Upper lobe of left lung (tissue), 6 donors: ENCODE measurements at regions not wholly inside any gene's neighbourhood (a gene's known extent, or its start where the extent isn't known, plus 50 kb on each side); places are given as distances from the start of the nearest gene placed in this dataset.
A peak's percentile ranks its signal among the peaks of the same experiment; 100 is the strongest.
"Not testable (repeated sequence)": the region's sequence is repeated elsewhere in the genome, so short reads cannot be mapped to it uniquely, and the experiment has no call there.

Experiments
- ATAC-seq, 2 donors: fragments of 200-7000 bp; cut with Tn5 transposase; one replicate each; pipeline ENCODE4 v1.9.1; 2022; ENCODE audit warnings: mild to moderate bottlenecking in 2 of 2, moderate library complexity in 2 of 2; ENCODE audit not compliant: low FRiP score in 2 of 2
- DNase-seq, 2 donors: peaks; one replicate each; pipeline ENCODE4 v3.0.0-alpha.2; 2019 to 2020
- H3K27ac ChIP-seq, 4 donors: fragments of 200-600 bp; sonication (generic); one replicate each; pipeline ENCODE4 v1.5.1; 2016 to 2019
- H3K27me3 ChIP-seq, 4 donors: fragments of 200-600 bp; sonication (generic); one replicate each; pipeline ENCODE4 v1.5.1; 2017 to 2019
- H3K36me3 ChIP-seq, 4 donors: fragments of 200-600 bp; sonication (generic); one replicate each; pipeline ENCODE4 v1.5.1; 2016 to 2019
- H3K4me1 ChIP-seq, 4 donors: fragments of 200-600 bp; sonication (generic); one replicate each; pipeline ENCODE4 v1.5.1; 2018 to 2019
- H3K4me3 ChIP-seq, 4 donors: fragments of 200-600 bp; sonication (generic); one replicate each; pipeline ENCODE4 v1.5.1; 2017 to 2019; ENCODE audit warnings: mild to moderate bottlenecking in 2 of 4, moderate library complexity in 1 of 4
- H3K9me3 ChIP-seq, 4 donors: fragments of 200-600 bp; sonication (generic); one replicate each; pipeline ENCODE4 v1.5.1; 2018 to 2019
- EP300 ChIP-seq, 4 donors: sonication (generic); formaldehyde crosslinking; IDR thresholded peaks; one replicate each; pipeline ENCODE4 v1.5.1; 2017; ENCODE audit warnings: antibody characterized with exemption in 4 of 4, control low read depth in 2 of 4
- POLR2A ChIP-seq, 4 donors: fragments of 450-650 bp; IDR thresholded peaks; one replicate each; pipeline ENCODE4 v1.5.1; 2016 to 2017; ENCODE audit warnings: antibody characterized with exemption in 4 of 4, mild to moderate bottlenecking in 2 of 4
- POLR2AphosphoS5 ChIP-seq, 2 donors: sonication (generic); formaldehyde crosslinking; IDR thresholded peaks; one replicate each; pipeline ENCODE4 v1.5.1; 2017; ENCODE audit warnings: antibody characterized with exemption in 2 of 2
- WGBS, 2 donors: methylation state at CpG; one replicate each; pipeline ENCODE4 v1.1.5; 2017 to 2018; 5-methylcytosine and 5-hydroxymethylcytosine counted together
- TF ChIP-seq, protein P1 (sequence below), 6 experiments: fragments of 450-650 bp in 4 of 6; fragments of 200-600 bp in 2 of 6; sonication (generic) in 2 of 6; IDR thresholded peaks; one replicate each; pipeline ENCODE4 v1.5.1; 2016 to 2019; ENCODE audit warnings: antibody characterized with exemption in 6 of 6
- donor health status: DM: no; HTN: no; CAD: no; lungs with moderate emphysema.
- donor health status: DM: no; HTN: yes; CAD: no; lungs with severe emphysema.

DNA sequence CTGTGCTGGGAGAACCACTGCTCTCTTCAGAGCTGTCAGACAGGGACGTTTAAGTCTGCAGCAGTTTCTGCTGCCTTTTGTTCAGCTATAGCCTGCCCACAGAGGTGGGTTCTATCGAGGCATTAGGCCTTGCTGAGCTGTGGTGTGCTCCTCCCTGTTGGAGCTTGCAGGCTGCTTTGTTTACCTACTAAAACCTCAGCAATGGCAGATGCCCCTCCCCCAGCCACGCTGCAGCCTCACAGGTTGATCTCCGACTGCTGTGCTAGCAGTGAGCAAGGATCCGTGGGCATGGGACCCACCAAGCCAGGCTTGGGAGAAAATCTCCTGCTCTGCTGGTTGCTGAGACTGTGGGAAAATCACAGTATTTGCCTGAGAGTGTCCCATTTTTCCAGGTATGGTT, 133.8 kb upstream of the UBQLN2 start:
- TF ChIP-seq EP300 (IDR thresholded peaks at IDR 0.05) (no peak), POLR2AphosphoS5 (IDR thresholded peaks at IDR 0.05) (no peak), POLR2A (IDR thresholded peaks at IDR 0.05) (no peak)
- TF ChIP-seq, protein P1, sequence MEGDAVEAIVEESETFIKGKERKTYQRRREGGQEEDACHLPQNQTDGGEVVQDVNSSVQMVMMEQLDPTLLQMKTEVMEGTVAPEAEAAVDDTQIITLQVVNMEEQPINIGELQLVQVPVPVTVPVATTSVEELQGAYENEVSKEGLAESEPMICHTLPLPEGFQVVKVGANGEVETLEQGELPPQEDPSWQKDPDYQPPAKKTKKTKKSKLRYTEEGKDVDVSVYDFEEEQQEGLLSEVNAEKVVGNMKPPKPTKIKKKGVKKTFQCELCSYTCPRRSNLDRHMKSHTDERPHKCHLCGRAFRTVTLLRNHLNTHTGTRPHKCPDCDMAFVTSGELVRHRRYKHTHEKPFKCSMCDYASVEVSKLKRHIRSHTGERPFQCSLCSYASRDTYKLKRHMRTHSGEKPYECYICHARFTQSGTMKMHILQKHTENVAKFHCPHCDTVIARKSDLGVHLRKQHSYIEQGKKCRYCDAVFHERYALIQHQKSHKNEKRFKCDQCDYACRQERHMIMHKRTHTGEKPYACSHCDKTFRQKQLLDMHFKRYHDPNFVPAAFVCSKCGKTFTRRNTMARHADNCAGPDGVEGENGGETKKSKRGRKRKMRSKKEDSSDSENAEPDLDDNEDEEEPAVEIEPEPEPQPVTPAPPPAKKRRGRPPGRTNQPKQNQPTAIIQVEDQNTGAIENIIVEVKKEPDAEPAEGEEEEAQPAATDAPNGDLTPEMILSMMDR (IDR thresholded peaks at IDR 0.05) = no peak
- H3K36me3 ChIP-seq = no peaks in the 10 kb centered on the region
- WGBS, 2 donors = 36% methylated on average over 5 of the region's 5 CpGs; no CpG with 5 or more reads in 1 of the 2 donors
- DNase-seq (no peak), ATAC-seq (no peak)
- no peaks in the 10 kb centered on the region for H3K27me3 ChIP-seq
- no peaks in the 10 kb centered on the region for H3K4me1 ChIP-seq
- H3K4me3 ChIP-seq = no peak overlapping the region
- no peak overlapping the region for H3K27ac ChIP-seq
- no peaks in the 10 kb centered on the region for H3K9me3 ChIP-seq

DNA sequence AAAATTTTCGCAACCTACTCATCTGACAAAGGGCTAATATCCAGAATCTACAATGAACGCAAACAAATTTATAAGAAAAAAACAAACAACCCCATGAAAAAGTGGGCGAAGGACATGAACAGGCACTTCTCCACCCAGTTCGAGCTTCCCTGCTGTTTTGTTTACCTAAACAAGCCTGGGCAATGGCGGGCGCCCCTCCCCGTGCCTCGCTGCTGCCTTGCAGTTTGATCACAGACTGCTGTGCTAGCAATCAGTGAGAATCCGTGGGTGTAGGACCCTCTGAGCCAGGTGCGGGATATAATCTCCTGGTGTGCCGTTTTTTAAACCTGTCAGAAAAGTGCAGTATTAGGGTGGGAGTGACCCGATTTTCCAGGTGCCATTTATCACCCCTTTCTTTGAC, 111.4 kb upstream of the UBQLN2 start:
- peak in 1 of 2 donors; percentile 27 for DNase-seq

DNA sequence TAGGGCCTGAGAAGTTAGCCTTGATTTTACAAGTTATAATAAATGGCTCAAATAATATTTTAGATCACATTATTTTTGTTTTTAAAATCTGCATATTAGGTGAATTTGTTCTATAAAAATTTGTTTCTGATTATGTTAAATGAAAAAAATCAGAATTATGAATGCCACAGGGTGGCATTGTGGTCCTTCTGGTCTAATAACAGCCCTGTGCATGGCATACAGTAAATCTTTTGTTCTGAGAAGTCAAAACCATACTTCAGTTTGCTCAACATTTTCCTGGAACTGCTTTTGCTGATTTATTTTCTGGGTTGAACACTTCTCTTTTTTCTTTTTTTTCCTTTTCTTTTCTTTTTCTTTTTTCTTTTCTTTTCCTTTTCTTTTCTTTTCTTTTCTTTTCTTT, 101.0 kb upstream of the UBQLN2 start:
- no peak for DNase-seq
- Histone ChIP-seq H3K9me3 (peaks cover 0 to 8% (median 0%) of the 10 kb centered on the region in 4 donors), H3K4me3 (no peak overlapping the region), H3K27me3 (no peaks in the 10 kb centered on the region), H3K4me1 (no peaks in the 10 kb centered on the region), H3K36me3 (no peaks in the 10 kb centered on the region), H3K27ac (no peak overlapping the region)
- TF ChIP-seq POLR2AphosphoS5 (IDR thresholded peaks at IDR 0.05) = no peak
- no peak for TF ChIP-seq EP300 (IDR thresholded peaks at IDR 0.05)
- TF ChIP-seq, protein P1 (IDR thresholded peaks at IDR 0.05) = peak in 1 of 6 experiments; percentile 9
- ATAC-seq = no peak

More for the DNA sequence above, 111.4 kb upstream of the UBQLN2 start:
- H3K27me3 ChIP-seq, H3K27ac ChIP-seq, H3K4me1 ChIP-seq, H3K36me3 ChIP-seq, H3K4me3 ChIP-seq, ATAC-seq: not testable (repeated sequence)
- H3K9me3 ChIP-seq = peaks cover 0 to 11% (median 0%) of the 10 kb centered on the region in 4 donors
- WGBS, 2 donors = 84 to 90% methylated on average over 7 to 12 of the region's 12 CpGs

DNA sequence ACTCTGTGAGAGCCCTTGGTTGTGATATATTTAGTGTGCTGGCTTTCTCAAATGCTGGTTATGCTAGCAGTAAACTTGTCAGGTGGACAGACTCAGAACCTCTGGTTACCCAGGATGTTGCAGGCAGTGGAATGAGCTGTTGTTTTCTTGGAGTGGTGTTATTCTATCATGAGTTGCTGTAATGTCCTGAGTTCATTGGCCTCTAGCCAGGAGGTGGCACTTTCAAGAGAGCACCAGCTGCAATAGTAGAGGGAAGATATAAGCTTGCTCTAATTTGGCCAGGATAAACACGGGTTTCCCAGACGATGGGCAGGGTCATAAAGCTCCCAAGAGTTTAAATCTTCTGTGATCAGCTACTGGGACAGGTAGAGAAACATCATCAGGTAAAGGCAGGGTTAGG, 95.0 kb upstream of the UBQLN2 start:
- no peak overlapping the region for H3K4me3 ChIP-seq
- TF ChIP-seq, protein P1 (IDR thresholded peaks at IDR 0.05) = no peak
- no peak for TF ChIP-seq EP300 (IDR thresholded peaks at IDR 0.05)
- TF ChIP-seq POLR2A (IDR thresholded peaks at IDR 0.05) = no peak
- TF ChIP-seq POLR2AphosphoS5 (IDR thresholded peaks at IDR 0.05) = no peak
- H3K36me3 ChIP-seq = no peaks in the 10 kb centered on the region
- no peaks in the 10 kb centered on the region for H3K4me1 ChIP-seq
- no peaks in the 10 kb centered on the region for H3K27me3 ChIP-seq
- no peaks in the 10 kb centered on the region for H3K9me3 ChIP-seq
- WGBS, 2 donors = 49 to 95% methylated on average over 2 of the region's 2 CpGs
- no peak for ATAC-seq
- DNase-seq = no peak
- H3K27ac ChIP-seq = no peak overlapping the region

DNA sequence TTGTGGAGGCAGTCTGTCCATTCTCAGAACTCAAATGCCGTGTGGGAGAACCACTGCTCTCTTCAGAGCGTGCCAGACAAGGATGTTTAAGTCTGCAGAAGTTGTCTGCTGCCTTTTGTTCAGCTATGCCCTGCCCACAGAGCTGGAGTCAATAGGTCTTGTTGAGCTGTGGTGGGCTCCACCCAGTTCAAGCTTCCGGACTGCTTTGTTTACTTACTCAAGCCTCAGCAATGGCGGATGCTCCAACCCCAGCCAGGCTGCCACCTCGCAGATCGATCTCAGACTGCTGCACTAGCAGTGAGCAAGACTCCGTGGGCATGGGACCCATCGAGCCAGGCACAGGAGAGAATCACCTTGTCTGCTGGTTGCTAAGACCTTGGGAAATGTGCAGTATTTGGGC, 68.5 kb upstream of the UBQLN2 start:
- not testable (repeated sequence) for ATAC-seq

DNA sequence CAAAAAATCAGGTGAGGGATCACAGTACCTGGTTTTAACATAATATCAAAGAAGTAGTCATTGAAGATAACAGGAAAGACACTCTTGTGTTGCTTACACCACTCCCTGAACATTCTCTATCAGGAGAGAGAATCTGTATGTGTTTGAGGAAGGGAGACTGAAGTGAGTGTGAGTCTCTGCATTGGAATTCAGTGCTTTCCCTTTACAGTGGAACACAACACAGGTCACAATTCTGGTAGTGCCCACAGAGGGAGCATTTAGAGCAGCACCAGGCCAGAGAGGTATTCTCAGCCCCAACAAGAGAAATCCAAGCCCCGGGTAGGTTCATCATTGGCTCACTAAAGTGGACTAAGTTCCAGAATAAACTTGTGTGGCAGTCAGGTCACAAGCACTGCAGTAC, 64.7 kb upstream of the UBQLN2 start:
- DNase-seq (no peak), ATAC-seq (no peak)
- H3K4me3 ChIP-seq = no peak overlapping the region
- no peaks in the 10 kb centered on the region for H3K27me3 ChIP-seq
- TF ChIP-seq, protein P1 (IDR thresholded peaks at IDR 0.05) = no peak
- no peak for TF ChIP-seq POLR2A (IDR thresholded peaks at IDR 0.05)
- no peak for TF ChIP-seq POLR2AphosphoS5 (IDR thresholded peaks at IDR 0.05)
- no peak for TF ChIP-seq EP300 (IDR thresholded peaks at IDR 0.05)
- no peaks in the 10 kb centered on the region for H3K4me1 ChIP-seq
- H3K9me3 ChIP-seq = no peaks in the 10 kb centered on the region
- 100% methylated on average over 1 of the region's 1 CpG for WGBS, 2 donors
- H3K36me3 ChIP-seq = no peaks in the 10 kb centered on the region
- H3K27ac ChIP-seq = no peak overlapping the region

More for the DNA sequence above, 68.5 kb upstream of the UBQLN2 start:
- H3K27ac ChIP-seq, H3K4me1 ChIP-seq, H3K27me3 ChIP-seq, H3K4me3 ChIP-seq, DNase-seq, H3K9me3 ChIP-seq, H3K36me3 ChIP-seq: not testable (repeated sequence)
- 82% methylated on average over 8 of the region's 8 CpGs; no CpG with 5 or more reads in 1 of the 2 donors for WGBS, 2 donors
